Myocyte (in vitro differentiated cells): ENCODE measurements at regions not wholly inside any gene's neighbourhood (a gene's known extent, or its start where the extent isn't known, plus 50 kb on each side); places are given as distances from the start of the nearest gene placed in this dataset.

Source experiments
- DNase-seq: peaks from one replicate; pipeline ENCODE4 v3.0.0-alpha.2; 2012; ENCODE audit warnings: low read depth

DNA sequence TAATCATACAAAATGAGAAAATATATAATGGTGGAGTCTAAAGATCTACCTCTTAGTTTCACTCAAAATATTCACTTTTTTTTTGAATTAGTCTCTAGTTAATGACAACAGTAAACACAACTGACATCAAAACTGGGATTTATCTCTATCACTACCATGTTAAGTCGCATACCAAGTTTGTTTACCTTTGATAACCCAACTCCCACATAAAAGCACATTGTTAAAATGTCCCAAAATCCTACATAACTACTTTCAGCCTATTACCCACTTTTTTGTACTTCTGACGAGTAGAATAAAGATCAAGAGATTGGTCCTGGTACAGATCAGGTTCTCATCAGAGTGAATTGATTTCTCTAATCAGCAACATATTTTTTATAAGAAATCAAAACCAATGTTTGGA is 518.5 kb downstream of the EPHA3 start:
- no peak for DNase-seq

DNA sequence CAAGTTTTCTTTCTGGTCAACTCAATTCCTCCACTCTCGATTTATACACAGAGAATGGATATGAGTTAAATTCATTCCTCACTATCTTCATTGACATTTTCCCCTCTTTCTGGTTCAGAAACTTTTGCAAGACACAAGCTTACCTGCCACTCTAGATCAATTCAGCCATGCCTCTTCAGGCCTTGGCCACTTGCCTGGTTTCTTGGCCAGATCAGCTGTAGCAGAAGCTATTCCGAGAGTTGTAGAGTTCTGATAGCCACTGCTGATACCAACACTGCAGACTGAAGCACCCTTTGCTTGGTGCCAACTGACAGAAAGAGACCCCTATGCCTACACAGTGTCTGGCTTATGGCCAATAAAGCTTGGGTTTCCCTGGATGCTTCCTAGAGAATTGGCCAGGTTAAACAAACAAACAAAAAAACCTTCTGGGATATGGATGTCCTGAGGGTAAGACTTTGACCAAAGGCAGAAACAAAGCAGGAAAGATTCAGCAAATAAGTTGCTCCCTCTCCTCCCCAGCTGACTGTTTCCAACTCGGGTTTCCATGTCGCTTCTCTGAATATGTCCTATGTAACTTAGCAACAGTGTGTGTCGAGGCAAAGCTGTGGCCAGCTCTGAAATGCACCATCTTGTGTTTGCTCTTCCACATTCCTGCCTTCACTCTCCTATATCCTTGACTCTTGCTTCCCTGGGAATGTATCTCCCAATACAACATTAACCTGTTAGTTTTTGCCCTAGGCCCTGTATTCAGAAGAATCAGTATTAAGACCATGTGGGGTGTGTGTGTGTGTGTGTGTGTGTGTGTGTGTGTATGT is 521.6 kb downstream of the EPHA3 start:
- peak; percentile 14 for DNase-seq

DNA sequence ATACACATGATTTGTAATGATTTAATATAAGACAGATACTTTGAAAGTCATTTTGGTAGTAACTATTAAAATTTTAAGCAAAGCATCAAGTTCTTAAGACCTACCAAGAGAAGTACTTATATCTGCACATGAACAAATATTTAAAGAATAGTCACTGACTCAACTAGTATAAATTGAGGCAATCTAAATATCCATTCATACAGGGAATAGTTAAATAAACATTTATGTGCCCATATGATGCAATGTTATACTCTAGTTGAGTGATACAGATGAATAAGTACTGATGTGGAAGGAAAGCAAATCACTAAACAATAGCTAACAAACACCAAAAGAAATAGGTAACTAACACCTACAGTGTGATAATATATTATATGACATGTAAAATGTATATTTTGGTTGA is 527.7 kb downstream of the EPHA3 start:
- no peak for DNase-seq

DNA sequence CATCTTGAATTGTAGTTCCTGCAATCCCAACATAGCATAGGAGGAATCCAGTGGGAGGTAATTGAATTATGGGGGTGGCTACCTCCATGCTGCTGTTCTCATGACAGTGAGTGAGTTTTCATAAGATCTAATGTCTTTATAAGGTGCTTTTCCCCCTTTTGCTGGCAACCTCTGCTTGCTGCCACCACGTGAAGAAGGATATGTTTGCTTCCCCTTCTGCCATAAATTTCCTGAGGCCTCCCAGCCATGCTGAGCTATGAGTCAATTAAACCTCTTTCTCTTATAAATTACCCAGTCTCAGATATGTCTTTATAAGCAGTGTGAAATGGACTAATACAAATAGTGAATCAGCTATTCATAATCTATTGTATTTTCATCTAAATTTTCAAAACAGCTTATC is 537.3 kb downstream of the EPHA3 start:
- no peak for DNase-seq

DNA sequence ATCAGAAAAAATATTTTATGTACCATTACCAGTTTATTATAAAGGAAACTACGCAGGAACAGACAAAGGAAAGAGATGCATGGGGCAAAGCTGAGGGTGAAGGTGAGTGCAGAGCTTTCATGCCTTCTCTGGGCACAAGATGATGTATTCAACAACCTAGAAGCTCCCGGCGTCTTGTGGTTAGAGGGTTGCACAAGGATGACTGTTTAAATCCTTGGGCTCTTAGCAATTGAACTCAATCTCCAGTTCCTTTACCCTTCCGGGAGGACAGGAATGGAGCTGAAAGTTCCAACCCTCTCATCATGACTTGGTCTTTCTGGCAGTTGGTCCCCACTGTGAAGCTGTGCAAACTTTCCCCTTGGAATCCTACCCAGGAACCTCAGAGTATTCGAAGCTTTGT is 542.0 kb downstream of the EPHA3 start:
- DNase-seq, result no peak

DNA sequence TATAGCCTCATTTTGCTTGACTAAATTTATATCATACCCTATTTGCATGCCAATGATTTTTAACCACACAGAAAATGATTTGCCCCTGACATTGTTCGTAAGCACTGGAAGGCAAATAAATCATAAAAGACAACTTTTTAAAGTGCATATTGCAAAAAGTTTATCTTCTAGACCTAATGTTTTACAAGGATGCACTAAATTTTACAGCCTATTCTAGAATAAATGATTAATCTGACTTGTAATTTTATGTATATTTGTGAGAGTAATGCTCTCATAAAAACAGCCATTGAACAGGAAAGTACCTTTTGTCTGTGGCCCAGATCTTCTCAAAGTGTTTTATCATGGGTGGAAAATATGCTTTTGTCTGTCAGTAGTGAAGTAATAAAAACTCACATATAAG is 546.6 kb downstream of the EPHA3 start:
- DNase-seq, result no peak

DNA sequence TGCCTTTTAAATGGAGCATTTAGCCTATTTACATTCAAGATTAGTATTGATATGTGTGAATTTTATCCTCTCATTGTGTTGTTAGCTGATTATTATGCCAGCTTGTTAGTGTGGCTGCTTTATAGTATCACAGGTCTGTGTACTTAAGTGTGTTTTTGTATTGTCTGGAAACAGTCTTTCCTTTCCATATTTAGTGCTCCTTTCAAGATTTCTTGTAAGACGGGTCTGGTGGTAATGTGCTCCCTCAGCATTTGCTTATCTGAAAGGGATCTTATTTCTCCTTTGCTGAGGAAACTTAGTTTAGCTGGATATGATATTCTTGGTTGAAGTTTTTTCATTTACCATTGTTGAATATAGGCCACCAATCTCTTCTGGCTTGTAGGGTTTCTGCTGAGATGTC is 549.0 kb downstream of the EPHA3 start:
- no peak for DNase-seq

DNA sequence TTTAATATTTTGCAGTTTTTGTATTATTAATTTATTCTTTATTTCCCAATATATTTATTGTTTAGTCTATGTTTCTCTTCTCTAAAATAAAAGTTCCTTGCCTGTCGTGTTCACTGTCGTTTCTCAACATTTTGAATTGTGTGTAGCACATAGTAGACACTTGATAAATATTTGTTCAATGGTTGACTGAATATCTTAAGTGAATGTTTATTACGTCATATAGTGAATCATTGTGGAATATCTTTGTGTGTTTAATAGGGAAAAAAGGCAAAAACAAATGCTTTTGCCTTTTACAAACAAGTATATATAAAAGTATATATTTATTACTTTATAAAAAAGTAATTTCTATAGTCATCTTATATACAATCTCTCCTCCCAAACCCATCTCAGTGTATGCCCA is 572.3 kb downstream of the EPHA3 start:
- no peak for DNase-seq

DNA sequence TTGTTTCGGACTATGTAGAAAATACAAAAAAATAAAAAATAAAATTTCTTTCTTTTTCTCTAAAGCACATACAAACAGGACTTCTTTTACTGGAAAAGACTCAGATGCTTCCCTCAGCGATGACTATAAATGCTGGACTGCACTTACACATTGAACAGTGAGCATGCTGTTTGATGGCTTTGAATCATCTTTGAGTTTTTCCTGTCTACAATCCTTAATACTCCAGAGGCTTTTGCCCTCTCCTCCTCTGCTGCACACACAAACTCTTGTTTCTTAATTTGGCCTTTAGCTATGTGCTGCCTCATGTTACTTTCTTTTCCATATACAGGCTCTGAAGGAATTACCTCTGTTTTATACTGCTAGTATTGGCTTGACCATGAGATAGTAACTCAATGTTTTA is 575.1 kb downstream of the EPHA3 start:
- no peak for DNase-seq

DNA sequence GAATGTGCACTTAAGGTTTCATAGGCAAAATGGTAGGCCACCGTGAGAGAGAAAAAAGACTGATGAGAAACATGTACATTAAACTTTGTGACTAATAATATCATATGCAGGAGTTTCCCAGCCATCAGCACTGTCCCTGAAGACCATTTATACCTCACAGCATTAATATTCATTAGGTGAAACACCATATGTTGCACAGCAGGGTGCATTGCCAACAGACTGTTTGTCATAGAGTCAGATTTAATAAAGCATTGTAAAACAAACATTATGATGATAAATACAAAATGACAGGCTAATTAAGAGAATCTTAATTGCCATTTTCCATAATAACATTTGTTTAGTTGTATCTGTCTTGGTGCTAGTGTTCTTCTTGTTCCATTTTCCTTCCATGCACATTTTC is 578.3 kb downstream of the EPHA3 start:
- no peak for DNase-seq

DNA sequence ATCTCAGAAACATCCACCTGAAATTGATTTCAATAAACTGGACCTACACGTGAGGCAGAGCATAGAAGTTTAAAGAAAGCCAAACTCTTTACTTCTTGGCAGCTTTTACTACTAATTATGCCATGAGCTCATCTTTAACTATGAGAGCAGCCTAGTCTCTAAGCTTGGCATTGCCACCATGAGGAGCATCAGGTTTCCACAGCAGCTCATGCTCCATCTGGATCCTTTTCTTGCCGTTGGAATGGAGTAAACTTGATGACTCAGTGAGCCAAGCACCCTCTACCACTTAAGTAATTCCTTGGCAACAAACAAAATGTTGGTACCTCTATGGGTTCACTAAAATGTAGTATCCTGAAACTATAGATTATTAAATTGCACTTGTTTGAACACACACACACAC is 583.2 kb downstream of the EPHA3 start:
- DNase-seq, result peak; percentile 79

DNA sequence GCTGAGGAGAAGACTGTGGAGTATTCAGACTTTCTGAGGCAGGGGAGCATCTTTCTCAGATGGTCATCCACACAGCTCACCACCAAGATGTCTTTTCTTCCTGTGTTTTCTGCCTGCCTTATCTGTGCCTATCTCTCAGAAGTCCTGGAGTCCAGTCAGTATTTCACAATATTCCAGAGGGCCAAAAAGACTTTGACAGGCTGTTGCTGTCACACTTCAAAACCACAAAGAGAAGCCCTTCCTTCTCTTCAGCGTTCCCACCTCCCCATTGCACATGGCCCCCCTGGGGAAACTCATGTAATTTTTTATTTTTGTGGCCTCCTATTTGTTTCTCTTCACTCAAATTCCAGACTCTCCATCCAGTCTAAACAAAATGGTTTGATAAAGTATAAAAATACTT is 585.2 kb downstream of the EPHA3 start:
- no peak for DNase-seq

DNA sequence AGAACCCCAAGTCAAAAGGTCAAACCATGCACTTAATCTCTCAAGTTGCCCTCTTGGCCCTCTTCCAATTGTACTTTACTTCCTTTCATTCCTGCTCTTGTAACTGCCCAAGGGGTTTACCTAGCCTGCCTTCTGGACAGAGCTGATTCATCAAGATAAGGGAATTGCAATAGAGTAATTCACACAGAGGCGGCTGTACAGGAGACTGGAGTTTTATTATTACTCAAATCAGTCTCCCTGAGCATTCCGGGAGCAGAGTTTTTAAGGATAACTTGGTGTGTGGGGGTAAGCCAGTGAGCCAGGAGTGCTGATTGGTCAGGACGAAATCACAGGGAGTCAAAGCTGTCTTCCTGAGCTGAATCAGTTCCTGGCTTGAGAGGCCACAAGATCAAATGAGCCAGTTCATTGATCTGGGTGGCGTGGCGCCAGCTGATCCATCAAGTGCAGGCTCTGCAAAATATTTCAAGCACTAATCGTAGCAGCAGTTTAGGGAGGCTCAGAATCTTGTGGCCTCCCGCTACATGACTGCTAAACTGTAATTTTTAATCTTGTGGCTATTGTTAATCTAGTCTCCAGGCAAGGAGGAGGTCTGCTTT is 590.0 kb downstream of the EPHA3 start:
- DNase-seq, result no peak

DNA sequence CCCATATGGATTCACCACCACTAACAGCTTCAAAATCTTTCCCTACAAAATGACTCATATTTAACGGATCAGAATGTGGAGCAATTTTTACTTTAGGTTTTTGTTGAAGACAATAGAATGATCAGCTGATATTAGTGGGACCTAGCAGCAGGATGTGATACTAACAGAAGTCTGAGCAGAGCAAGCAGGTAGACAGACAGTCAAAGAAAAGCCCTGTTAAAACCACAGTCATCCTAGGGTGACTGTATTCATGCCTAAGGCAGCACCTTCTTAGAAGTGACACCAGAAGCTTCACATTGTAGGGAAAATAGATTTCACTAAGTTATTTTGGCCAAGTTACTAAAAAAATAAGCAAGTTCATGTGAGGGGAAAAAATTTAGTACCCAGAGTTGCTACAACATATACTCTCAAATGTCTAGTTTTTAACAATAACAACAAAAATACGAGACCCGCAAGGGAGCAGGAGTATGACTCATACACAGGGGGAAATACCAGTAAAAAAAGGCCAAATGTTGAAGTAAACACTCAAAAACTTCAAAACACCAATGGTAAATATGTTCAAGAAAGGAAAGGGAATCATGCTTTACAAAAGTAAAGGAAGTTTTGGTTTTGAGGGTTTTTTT is 590.9 kb downstream of the EPHA3 start:
- DNase-seq, result no peak

DNA sequence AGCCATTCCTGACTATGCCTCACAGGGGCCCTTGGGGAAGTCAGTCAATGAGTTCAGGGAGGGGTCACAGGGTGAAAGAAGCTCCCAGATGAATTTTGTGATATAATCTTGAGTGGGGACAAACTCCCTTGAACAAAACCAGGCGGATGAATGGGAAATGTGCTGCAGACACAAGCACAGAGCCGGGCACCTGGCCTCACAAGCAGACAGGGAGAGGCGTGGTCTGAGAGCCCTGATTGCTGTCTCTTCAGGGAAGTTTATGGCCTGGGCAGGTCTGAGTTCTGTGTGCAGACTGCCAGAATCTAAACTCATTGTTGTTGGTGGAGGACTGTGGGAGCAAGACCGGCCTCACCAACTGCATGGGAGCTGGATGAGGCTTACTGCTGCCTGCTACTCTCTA is 591.8 kb downstream of the EPHA3 start:
- no peak for DNase-seq

DNA sequence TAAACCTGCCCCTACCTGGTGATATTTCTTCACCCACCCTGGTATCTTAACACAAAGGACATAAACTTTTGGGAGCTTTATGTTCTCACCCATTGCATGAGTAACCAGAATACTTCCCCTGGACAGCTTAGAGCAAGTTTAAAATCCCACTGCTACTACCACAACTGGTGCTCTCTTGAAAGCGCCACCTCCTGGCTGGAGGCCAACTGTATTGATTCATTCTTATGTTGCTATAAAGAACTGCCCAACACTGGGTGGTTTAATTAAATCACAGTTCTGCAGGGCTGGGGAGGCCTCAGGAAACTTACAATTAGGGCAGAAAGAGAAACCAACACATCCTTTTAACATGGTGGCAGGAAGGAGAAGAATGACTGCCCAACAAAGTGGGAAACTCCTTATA is 592.4 kb downstream of the EPHA3 start:
- no peak for DNase-seq

DNA sequence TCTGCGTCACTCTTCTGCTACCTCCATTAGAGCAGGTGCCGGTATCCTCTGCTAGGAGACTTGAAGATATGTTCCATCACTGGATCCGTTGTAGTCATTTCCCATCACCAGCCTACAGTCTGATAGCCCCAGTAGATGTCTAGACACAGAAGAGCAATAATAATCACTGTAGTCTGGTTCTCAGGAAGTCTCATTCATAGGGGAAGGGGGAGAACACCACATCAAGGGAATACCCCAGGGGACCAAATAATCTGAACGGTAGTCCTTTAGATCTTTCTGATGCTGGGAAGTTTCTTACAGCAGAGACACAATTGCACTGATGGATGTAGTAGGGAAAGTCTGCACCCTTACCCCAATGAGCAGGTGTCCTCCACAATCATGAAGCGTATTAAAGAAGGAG is 595.0 kb downstream of the EPHA3 start:
- no peak for DNase-seq

DNA sequence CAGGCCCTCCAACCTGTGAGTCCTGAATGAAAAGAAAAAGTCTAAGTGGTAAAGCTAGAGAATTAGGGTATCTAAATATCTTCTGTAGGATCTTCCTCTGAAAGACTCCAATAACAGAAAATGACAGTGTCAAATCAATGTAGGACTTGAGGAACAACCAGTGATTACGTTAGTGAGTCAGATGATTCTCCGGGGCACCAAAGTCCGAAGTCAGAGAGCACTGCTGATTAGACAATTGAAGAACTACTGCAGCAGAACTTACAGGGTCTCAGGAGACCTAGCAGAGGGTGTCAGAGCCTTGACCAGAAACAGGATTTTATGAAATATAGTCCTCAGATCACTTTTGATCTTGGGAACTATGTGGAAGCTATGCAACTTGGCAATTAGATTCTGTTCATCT is 605.8 kb downstream of the EPHA3 start:
- no peak for DNase-seq

DNA sequence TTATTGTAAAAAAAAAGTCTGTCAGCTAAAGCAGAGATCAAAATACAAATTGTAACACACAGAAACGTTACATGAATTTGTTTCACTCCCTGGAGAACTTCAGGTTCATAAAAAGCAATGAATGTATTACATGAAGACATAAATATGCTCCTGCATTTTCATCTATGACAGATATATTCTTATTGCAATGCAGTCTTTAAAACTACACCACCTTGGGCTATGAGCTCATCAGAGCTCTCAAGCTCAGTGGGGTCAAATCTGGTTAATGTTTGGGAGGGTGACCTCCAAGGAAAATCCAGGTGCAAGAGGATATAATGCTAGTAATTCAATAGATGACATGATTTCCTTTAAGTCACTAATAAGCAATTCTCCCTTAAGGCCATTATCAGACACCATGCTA is 606.8 kb downstream of the EPHA3 start:
- DNase-seq, result no peak

DNA sequence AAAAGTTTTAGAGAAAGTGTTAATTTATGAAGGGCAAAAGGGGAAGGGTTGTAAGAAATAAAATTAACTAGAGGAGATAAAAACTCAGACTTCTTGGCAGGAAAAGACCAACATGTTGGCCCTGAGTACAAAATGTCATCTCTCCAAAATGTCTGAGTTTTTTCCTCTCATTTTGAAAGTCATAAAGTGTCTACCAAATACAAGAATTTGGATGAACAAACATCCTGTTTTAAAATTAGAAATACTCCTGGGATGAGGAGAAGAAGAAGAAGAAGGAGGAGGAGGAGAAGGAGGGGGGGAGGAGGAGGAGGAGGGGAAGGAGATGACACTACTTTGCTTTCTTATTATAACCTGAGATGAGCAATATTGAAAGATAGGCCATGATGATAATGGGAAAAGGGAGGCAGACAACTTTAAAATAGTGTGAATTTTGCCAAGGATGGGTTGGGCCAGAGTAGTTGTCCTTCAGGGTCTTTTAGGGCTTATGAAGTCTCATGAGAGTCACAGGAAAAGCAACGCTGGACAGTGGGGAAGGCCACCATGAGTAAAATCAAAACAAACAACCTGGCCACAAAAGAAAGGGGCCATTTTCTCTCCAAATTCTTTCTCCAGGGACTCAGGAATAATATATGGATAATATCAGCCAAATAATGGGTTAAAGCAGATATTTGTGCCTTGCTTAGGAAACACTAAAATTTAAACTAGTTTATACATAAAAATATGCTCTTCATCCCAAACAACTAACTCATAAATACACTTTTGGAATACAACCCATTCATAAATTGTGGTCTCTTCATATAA is 632.9 kb downstream of the EPHA3 start:
- peak; percentile 6 for DNase-seq

DNA sequence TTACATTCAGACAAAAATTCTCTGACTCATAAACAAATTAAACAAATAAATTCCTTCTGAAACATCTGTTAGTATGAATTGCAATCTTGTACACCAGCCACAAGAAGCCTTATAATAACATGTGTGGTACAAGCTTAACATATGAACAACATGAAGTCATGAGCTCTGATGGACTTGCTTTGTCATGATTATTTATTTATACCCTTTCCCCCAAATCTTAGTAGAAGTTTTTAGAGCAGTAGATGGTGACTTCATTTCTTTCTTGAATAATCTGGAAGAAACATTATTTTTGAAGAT is 633.4 kb downstream of the EPHA3 start:
- peak; percentile 29 for DNase-seq

DNA sequence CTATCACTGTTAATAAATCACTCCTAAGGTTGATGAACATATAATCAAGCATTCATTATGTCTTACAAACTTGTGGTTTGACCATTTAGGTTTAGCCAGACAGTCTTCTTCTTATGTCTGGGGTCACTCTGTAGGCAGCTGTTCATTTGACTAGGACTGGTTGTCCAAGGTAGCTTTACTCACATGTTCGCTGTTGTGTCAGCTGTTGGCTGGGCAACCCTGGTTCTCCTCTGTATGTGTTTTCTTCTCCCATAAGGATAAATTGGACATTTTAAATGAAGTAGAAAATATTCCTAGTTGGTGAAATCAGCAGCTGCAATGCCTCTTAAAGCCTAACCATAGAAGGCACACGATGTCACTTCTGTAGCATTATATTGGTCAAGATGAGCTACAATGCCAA is 635.1 kb downstream of the EPHA3 start:
- peak; percentile 30 for DNase-seq
